ENCODE measurements at regions not wholly inside any gene's neighbourhood (a gene's known extent, or its start where the extent isn't known, plus 50 kb on each side); places are given as distances from the start of the nearest gene placed in this dataset.
"Not testable (repeated sequence)": the region's sequence is repeated elsewhere in the genome, so short reads cannot be mapped to it uniquely, and the experiment has no call there.

DNA sequence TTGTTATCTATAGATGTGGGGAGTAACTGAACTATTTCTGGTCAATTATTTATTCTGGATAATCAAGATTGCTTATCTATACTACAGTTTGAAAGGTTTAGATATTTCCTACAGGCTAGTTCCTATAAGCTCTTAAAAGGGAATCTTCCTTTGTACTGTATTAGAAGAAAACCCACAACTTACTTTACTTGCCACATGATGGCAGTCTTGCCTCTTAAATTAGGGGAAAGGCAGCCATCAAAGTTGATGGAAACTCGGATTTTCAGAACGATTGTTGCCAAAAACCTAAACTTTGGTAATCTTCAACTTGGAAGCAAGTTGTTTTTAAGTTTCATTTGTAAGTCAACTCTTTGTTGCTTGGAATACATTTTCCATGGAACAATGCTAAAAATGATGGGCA, 77.2 kb upstream of the AGTPBP1 start:
- TF ChIP-seq, protein P1, sequence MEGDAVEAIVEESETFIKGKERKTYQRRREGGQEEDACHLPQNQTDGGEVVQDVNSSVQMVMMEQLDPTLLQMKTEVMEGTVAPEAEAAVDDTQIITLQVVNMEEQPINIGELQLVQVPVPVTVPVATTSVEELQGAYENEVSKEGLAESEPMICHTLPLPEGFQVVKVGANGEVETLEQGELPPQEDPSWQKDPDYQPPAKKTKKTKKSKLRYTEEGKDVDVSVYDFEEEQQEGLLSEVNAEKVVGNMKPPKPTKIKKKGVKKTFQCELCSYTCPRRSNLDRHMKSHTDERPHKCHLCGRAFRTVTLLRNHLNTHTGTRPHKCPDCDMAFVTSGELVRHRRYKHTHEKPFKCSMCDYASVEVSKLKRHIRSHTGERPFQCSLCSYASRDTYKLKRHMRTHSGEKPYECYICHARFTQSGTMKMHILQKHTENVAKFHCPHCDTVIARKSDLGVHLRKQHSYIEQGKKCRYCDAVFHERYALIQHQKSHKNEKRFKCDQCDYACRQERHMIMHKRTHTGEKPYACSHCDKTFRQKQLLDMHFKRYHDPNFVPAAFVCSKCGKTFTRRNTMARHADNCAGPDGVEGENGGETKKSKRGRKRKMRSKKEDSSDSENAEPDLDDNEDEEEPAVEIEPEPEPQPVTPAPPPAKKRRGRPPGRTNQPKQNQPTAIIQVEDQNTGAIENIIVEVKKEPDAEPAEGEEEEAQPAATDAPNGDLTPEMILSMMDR (IDR thresholded peaks at IDR 0.05; ENCODE audit: low read length): peak; percentile 45
- not testable (repeated sequence) for TF ChIP-seq EZH2 (IDR thresholded peaks at IDR 0.05; ENCODE audit: borderline replicate concordance, low read length)

Data from OCI-LY1 (cell line).